ENCODE measurements at regions not wholly inside any gene's neighbourhood (a gene's known extent, or its start where the extent isn't known, plus 50 kb on each side); places are given as distances from the start of the nearest gene placed in this dataset.

DNA sequence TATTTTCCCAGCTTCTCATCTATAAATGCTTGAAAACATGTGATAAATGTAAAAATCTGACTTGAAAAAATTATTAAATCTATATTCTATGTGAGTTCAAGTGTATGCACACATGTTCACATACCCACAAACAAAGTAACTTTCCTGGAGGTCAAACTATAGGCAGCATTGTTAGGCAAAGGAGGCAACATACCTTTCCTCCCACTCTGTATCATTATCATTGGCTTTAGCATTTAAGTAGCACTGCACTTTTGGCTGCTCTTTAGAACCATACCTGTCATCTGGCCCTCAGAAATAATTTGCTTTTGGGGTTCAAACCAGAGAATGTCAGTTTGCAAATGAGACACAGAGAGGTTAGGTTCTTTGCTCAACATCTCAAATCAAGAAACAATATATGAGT lies 102.4 kb upstream of the CCDC196 start:
- TF ChIP-seq, protein P1, sequence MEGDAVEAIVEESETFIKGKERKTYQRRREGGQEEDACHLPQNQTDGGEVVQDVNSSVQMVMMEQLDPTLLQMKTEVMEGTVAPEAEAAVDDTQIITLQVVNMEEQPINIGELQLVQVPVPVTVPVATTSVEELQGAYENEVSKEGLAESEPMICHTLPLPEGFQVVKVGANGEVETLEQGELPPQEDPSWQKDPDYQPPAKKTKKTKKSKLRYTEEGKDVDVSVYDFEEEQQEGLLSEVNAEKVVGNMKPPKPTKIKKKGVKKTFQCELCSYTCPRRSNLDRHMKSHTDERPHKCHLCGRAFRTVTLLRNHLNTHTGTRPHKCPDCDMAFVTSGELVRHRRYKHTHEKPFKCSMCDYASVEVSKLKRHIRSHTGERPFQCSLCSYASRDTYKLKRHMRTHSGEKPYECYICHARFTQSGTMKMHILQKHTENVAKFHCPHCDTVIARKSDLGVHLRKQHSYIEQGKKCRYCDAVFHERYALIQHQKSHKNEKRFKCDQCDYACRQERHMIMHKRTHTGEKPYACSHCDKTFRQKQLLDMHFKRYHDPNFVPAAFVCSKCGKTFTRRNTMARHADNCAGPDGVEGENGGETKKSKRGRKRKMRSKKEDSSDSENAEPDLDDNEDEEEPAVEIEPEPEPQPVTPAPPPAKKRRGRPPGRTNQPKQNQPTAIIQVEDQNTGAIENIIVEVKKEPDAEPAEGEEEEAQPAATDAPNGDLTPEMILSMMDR (conservative IDR thresholded peaks at IDR 0.05): no peak
- no peak for TF ChIP-seq ZFX (IDR thresholded peaks at IDR 0.05)
